ENCODE measurements at regions not wholly inside any gene's neighbourhood (a gene's known extent, or its start where the extent isn't known, plus 50 kb on each side); places are given as distances from the start of the nearest gene placed in this dataset.

DNA sequence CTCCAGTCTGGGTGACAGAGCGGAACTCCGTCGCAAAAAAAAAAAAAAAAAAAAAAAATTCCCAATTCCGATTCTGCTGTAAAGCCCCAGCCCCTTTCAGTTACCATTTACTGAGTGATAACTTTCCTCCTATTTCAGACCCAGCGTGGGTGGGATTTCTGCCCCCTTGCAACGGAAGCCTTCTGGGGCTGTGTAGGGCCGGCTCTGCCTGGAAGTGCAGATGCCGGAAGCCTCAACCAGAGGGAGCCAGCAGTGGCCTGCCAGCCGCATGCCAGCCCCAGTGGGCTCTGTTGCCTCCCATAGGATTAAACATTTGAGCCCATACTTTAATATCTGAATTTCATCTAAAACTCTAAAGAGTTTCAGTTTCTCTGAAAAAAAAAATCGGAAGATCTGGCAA, 60.0 kb upstream of the NUP50 start:
- Histone ChIP-seq H3K4me3 (no peak overlapping the region), H3K27ac (no peak overlapping the region)
- DNase-seq (ENCODE audit: low spot score) = no peak
- TF ChIP-seq, protein P1, sequence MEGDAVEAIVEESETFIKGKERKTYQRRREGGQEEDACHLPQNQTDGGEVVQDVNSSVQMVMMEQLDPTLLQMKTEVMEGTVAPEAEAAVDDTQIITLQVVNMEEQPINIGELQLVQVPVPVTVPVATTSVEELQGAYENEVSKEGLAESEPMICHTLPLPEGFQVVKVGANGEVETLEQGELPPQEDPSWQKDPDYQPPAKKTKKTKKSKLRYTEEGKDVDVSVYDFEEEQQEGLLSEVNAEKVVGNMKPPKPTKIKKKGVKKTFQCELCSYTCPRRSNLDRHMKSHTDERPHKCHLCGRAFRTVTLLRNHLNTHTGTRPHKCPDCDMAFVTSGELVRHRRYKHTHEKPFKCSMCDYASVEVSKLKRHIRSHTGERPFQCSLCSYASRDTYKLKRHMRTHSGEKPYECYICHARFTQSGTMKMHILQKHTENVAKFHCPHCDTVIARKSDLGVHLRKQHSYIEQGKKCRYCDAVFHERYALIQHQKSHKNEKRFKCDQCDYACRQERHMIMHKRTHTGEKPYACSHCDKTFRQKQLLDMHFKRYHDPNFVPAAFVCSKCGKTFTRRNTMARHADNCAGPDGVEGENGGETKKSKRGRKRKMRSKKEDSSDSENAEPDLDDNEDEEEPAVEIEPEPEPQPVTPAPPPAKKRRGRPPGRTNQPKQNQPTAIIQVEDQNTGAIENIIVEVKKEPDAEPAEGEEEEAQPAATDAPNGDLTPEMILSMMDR (IDR thresholded peaks at IDR 0.05) = no peak

DNA sequence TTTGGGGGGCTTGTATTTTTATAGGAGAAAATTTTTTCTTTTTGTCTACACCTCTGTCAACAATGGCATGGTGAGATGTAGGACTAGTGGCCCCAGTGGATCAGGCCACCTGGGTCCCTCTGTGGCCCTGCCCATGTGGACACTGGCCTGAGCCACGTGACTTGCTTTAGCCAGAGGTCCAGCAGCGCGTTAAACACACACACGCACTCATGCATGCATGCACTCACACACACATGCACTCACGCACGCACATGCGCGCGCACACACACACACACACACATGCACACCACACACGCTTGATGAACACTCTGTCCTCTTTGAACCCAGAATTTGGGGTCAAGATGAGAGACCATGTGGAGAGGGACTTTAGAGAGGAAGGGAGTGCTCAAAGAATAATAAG, 59.4 kb upstream of the NUP50 start:
- no peak overlapping the region for H3K27ac ChIP-seq
- no peak overlapping the region for H3K4me3 ChIP-seq
- DNase-seq (ENCODE audit: low spot score) = no peak
- TF ChIP-seq, protein P1 (IDR thresholded peaks at IDR 0.05) = no peak

DNA sequence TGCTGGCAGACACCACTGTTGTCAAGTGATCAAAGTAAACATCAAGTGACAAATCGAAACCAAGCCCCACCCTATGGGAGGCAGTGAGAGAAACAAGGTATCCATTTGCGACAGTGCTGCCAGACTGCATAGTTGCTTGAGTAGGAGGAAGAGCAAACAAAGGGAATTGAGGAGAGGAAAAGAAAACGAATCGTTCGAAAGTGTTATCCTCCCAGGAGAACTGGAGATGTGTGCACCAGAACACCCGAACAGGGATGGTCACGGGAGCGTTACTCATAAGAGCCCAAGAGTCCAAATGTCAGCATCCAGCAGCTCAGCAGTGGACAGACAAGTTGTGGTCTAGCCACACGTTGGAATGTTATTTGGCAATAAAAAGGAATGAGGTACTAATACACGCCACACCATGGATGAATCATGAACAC, 58.4 kb upstream of the NUP50 start:
- Histone ChIP-seq H3K4me3 (no peak overlapping the region), H3K27ac (no peak overlapping the region)
- TF ChIP-seq, protein P1 (IDR thresholded peaks at IDR 0.05) = no peak
- no peak for DNase-seq (ENCODE audit: low spot score)

DNA sequence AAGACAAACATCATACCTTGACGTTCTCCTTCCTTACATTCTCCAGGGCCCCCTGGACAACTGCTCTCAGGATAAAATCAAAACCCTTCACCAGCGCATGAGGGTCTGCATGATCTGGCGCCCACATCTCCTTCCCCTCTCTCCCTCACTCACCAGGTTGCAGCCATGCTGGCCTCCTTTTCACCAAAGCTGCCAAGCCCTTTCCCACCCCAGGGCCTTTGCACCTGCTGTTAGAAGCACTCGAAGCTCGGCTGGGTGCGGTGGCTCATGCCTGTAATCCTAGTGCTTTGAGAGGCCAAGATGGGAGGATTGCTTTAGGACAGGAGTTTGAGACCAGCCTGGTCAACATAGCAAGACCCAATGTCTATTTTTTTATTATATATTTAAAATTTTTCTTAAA, 56.1 kb upstream of the NUP50 start:
- DNase-seq (ENCODE audit: low spot score) = no peak
- TF ChIP-seq, protein P1 (IDR thresholded peaks at IDR 0.05) = no peak
- no peak overlapping the region for H3K27ac ChIP-seq

DNA sequence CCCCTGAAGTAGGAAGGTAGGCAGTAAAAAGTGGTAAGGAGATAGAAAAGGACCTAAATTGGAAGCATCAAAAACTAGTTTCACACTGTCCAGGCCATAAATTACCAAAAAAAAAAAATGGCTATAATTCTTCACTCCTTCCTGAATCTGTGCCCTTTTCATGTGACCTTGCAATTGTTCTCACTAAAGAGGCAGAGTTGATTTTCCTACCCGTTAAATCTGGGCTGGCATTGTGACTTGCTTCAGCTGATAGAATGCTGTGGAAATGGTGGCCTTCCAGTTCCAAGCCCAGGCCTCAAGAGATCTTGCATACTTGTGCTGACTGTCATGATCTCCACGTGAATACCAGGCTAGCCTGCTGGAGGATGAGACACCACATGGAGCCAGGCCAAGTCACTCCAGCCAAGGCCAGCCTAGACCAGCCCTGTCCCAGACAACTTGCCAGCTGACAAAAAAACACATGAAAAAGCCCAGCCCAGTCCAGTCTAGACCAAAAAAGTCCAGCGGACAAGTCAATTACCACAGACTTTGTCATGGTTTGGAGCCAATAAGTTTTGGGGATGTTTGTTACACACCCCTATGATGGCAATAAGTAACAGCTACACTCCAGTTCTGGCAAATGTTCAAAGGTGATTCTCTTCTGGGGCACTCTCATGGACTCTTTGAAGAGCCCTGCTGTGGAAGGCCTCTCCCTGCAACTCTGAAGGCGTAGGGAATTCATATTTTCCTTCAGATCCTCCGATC, 51.4 kb upstream of the NUP50 start:
- Histone ChIP-seq H3K27ac (no peak overlapping the region), H3K4me3 (no peak overlapping the region)
- TF ChIP-seq, protein P1 (IDR thresholded peaks at IDR 0.05) = no peak
- DNase-seq (ENCODE audit: low spot score) = no peak

More for the DNA sequence above, 56.1 kb upstream of the NUP50 start:
- no peak overlapping the region for H3K4me3 ChIP-seq

All from coronary artery (tissue), 2 donors.